HepG2 (cell line): ENCODE measurements at regions not wholly inside any gene's neighbourhood (a gene's known extent, or its start where the extent isn't known, plus 50 kb on each side); places are given as distances from the start of the nearest gene placed in this dataset.

Source experiments
- CCAR2 ChIP-seq: fragments of 200-400 bp; formaldehyde crosslinking; optimal IDR thresholded peaks from 2 replicates; pipeline ENCODE3; 2018; ENCODE audit warnings: low read depth, mild to moderate bottlenecking, low read length, moderate library complexity
- MBNL3 ChIP-seq: fragments of 250-450 bp; sonication (Bioruptor Pico); conservative IDR thresholded peaks from 2 replicates; pipeline ENCODE4 v1.8.0; 2022; ENCODE audit warnings: mild to moderate bottlenecking, inconsistent platforms
- RBAK ChIP-seq: sonication (generic); formaldehyde crosslinking; IDR thresholded peaks from 2 replicates; pipeline ENCODE4 v1.5.1; 2020; ENCODE audit warnings: mild to moderate bottlenecking, missing genetic modification reagents
- ZKSCAN5 ChIP-seq: sonication (generic); formaldehyde crosslinking; IDR thresholded peaks from 2 replicates; pipeline ENCODE4 v1.5.1; 2020; ENCODE audit warnings: mild to moderate bottlenecking, missing genetic modification reagents
- ZMYM3 ChIP-seq: sonication (generic); formaldehyde crosslinking; IDR thresholded peaks from 2 replicates; pipeline ENCODE4 v1.5.1; 2020; ENCODE audit warnings: mild to moderate bottlenecking, missing genetic modification reagents
- ZNF138 ChIP-seq: sonication (generic); formaldehyde crosslinking; IDR thresholded peaks from 2 replicates; pipeline ENCODE4 v1.5.0; 2020; ENCODE audit warnings: mild to moderate bottlenecking, low read depth, missing genetic modification reagents
- TF ChIP-seq, protein P1 (sequence below): sonication (generic); formaldehyde crosslinking; IDR thresholded peaks from 2 replicates; pipeline ENCODE4 v1.4.0; 2020; ENCODE audit warnings: missing genetic modification reagents
- TF ChIP-seq, protein P2 (sequence below): sonication (generic); formaldehyde crosslinking; IDR thresholded peaks from 2 replicates; pipeline ENCODE4 v1.8.1; 2023; ENCODE audit warnings: mild to moderate bottlenecking, moderate library complexity, missing genetic modification reagents
- TF ChIP-seq, protein P3 (sequence below): sonication (generic); formaldehyde crosslinking; IDR thresholded peaks from 2 replicates; pipeline ENCODE4 v1.4.0; 2020; ENCODE audit warnings: missing genetic modification reagents
- TF ChIP-seq, protein P4 (sequence below): sonication (generic); formaldehyde crosslinking; IDR thresholded peaks from 2 replicates; pipeline ENCODE4 v1.4.0; 2020; ENCODE audit warnings: missing genetic modification reagents
- TF ChIP-seq, protein P5 (sequence below): sonication (generic); formaldehyde crosslinking; IDR thresholded peaks from 2 replicates; pipeline ENCODE4; 2020; ENCODE audit warnings: missing genetic modification reagents, mild to moderate bottlenecking, borderline replicate concordance
- TF ChIP-seq, protein P6 (sequence below): conservative IDR thresholded peaks from 2 replicates; pipeline ENCODE4 v1.6.1; 2018; ENCODE audit warnings: missing genetic modification reagents
- TF ChIP-seq, protein P7 (sequence below): sonication (generic); formaldehyde crosslinking; IDR thresholded peaks from 2 replicates; pipeline ENCODE4 v1.4.0; 2020; ENCODE audit warnings: low read depth, mild to moderate bottlenecking, missing genetic modification reagents

DNA sequence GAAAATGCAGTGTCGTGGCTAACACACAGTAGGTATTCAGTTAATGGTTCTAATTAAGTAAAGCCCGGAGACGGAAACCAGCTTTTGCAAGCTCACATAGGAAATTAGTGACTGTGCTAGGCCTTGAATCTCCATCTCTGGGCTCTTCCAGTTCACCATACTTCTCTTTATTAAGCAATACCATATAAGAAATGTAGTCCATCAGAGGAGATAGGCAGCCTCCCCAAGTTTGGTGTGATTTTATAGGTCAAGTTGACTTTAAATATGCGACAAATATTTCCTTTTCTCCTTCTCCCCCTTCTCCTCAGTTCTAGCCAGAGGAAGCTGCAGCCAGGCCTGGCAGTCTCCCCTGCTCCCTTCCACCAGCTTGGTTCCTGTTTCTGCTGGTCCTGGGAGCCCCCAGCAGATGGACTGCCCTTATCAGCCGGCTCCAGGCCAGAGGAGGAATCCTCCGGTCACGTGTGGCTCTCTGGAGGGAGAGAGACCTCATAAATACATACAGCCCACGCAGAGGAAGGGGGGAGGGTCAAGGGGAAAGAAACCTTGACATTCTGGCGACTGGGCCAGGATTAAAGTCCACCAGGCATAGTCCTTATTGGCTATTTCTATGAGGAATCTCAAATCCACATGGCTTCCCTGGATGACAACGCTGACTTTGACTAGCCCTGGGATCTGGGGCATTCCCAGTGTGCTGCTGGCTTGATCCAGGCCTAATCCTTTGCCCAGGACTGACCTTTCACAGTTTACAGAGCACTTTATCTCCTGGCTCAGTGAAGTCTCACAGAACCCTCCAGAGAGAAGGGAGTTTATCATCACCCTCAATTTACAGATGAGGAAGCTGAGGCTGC lies 115.1 kb upstream of the JUN start (continued):
- peak; percentile 77; the same call in 1 of the 2 replicates for TF ChIP-seq ZMYM3
- TF ChIP-seq RBAK (CRISPR knock-in tag), result no peak
- TF ChIP-seq, protein P1, sequence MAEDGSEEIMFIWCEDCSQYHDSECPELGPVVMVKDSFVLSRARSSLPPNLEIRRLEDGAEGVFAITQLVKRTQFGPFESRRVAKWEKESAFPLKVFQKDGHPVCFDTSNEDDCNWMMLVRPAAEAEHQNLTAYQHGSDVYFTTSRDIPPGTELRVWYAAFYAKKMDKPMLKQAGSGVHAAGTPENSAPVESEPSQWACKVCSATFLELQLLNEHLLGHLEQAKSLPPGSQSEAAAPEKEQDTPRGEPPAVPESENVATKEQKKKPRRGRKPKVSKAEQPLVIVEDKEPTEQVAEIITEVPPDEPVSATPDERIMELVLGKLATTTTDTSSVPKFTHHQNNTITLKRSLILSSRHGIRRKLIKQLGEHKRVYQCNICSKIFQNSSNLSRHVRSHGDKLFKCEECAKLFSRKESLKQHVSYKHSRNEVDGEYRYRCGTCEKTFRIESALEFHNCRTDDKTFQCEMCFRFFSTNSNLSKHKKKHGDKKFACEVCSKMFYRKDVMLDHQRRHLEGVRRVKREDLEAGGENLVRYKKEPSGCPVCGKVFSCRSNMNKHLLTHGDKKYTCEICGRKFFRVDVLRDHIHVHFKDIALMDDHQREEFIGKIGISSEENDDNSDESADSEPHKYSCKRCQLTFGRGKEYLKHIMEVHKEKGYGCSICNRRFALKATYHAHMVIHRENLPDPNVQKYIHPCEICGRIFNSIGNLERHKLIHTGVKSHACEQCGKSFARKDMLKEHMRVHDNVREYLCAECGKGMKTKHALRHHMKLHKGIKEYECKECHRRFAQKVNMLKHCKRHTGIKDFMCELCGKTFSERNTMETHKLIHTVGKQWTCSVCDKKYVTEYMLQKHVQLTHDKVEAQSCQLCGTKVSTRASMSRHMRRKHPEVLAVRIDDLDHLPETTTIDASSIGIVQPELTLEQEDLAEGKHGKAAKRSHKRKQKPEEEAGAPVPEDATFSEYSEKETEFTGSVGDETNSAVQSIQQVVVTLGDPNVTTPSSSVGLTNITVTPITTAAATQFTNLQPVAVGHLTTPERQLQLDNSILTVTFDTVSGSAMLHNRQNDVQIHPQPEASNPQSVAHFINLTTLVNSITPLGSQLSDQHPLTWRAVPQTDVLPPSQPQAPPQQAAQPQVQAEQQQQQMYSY, result 0 out of 2 replicates have a peak, but pooled peaks have one; percentile 35
- TF ChIP-seq CCAR2, result no peak
- TF ChIP-seq, protein P2, sequence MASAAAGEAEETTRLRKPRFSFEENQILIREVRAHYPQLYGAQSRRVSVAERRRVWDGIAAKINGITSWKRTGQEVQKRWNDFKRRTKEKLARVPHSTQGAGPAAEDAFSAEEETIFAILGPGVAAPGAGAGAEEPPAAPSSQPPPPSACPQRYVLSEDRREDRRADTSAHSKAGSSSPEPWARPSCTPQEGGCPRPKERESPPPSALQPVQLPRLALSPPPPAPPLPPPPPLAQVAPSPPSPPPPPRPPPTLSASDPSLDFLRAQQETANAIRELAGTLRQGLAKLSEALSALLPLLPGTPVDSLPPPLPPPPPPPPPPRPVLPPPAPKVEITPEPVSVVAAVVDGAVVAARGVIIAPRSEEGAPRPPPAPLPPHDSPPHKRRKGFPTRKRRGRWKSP (CRISPR knock-in tag), result peak; percentile 57; the same call in 1 of the 2 replicates
- TF ChIP-seq, protein P3, sequence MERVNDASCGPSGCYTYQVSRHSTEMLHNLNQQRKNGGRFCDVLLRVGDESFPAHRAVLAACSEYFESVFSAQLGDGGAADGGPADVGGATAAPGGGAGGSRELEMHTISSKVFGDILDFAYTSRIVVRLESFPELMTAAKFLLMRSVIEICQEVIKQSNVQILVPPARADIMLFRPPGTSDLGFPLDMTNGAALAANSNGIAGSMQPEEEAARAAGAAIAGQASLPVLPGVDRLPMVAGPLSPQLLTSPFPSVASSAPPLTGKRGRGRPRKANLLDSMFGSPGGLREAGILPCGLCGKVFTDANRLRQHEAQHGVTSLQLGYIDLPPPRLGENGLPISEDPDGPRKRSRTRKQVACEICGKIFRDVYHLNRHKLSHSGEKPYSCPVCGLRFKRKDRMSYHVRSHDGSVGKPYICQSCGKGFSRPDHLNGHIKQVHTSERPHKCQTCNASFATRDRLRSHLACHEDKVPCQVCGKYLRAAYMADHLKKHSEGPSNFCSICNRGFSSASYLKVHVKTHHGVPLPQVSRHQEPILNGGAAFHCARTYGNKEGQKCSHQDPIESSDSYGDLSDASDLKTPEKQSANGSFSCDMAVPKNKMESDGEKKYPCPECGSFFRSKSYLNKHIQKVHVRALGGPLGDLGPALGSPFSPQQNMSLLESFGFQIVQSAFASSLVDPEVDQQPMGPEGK (CRISPR knock-in tag), result peak; percentile 85
- TF ChIP-seq, protein P4, sequence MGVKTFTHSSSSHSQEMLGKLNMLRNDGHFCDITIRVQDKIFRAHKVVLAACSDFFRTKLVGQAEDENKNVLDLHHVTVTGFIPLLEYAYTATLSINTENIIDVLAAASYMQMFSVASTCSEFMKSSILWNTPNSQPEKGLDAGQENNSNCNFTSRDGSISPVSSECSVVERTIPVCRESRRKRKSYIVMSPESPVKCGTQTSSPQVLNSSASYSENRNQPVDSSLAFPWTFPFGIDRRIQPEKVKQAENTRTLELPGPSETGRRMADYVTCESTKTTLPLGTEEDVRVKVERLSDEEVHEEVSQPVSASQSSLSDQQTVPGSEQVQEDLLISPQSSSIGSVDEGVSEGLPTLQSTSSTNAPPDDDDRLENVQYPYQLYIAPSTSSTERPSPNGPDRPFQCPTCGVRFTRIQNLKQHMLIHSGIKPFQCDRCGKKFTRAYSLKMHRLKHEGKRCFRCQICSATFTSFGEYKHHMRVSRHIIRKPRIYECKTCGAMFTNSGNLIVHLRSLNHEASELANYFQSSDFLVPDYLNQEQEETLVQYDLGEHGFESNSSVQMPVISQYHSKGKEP, result no peak
- TF ChIP-seq, protein P5, sequence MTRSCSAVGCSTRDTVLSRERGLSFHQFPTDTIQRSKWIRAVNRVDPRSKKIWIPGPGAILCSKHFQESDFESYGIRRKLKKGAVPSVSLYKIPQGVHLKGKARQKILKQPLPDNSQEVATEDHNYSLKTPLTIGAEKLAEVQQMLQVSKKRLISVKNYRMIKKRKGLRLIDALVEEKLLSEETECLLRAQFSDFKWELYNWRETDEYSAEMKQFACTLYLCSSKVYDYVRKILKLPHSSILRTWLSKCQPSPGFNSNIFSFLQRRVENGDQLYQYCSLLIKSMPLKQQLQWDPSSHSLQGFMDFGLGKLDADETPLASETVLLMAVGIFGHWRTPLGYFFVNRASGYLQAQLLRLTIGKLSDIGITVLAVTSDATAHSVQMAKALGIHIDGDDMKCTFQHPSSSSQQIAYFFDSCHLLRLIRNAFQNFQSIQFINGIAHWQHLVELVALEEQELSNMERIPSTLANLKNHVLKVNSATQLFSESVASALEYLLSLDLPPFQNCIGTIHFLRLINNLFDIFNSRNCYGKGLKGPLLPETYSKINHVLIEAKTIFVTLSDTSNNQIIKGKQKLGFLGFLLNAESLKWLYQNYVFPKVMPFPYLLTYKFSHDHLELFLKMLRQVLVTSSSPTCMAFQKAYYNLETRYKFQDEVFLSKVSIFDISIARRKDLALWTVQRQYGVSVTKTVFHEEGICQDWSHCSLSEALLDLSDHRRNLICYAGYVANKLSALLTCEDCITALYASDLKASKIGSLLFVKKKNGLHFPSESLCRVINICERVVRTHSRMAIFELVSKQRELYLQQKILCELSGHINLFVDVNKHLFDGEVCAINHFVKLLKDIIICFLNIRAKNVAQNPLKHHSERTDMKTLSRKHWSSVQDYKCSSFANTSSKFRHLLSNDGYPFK (CRISPR knock-in tag), result 0 out of 2 replicates have a peak, but pooled peaks have one; percentile 40
- no peak for TF ChIP-seq ZNF138
- TF ChIP-seq, protein P6, sequence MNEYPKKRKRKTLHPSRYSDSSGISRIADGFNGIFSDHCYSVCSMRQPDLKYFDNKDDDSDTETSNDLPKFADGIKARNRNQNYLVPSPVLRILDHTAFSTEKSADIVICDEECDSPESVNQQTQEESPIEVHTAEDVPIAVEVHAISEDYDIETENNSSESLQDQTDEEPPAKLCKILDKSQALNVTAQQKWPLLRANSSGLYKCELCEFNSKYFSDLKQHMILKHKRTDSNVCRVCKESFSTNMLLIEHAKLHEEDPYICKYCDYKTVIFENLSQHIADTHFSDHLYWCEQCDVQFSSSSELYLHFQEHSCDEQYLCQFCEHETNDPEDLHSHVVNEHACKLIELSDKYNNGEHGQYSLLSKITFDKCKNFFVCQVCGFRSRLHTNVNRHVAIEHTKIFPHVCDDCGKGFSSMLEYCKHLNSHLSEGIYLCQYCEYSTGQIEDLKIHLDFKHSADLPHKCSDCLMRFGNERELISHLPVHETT (CRISPR knock-in tag), result no peak
- TF ChIP-seq MBNL3 (CRISPR knock-in tag), result no peak
- TF ChIP-seq, protein P7, sequence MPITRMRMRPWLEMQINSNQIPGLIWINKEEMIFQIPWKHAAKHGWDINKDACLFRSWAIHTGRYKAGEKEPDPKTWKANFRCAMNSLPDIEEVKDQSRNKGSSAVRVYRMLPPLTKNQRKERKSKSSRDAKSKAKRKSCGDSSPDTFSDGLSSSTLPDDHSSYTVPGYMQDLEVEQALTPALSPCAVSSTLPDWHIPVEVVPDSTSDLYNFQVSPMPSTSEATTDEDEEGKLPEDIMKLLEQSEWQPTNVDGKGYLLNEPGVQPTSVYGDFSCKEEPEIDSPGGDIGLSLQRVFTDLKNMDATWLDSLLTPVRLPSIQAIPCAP, result no peak
- no peak for TF ChIP-seq ZKSCAN5
